PC-9 (cell line): ENCODE measurements at regions not wholly inside any gene's neighbourhood (a gene's known extent, or its start where the extent isn't known, plus 50 kb on each side); places are given as distances from the start of the nearest gene placed in this dataset.

ENCODE experiments used
- BruUV-seq: library from RNA; stranded (reverse); fragments of 400-500 nt; replicated peaks from 2 replicates; lab custom pipeline; 2021; lab: Mats Ljungman, UMichigan
- CTCF ChIA-PET: fragments of 300-600 bp; sonication (Branson Sonifier 250); formaldehyde crosslinking; loops from one replicate; lab custom pipeline; 2022; ENCODE audit warnings: antibody characterized with exemption; lab: Charles Lee
- POLR2A ChIA-PET: fragments of 300-600 bp; sonication (Branson Sonifier 250); formaldehyde crosslinking; loops from one replicate; lab custom pipeline; 2022; ENCODE audit warnings: antibody characterized with exemption; ENCODE audit not compliant: unreplicated experiment; lab: Charles Lee
- DNase-seq, 2 experiments: peaks; one replicate each; pipeline versions ENCODE4 v3.0.0 to v3.0.0-alpha.2; 2015 to 2022; ENCODE audit warnings: mixed read lengths in 1 of 2
- H2AFZ ChIP-seq: fragments of 200-600 bp; sonication (generic); 2 replicates; pipeline ENCODE4 v1.8.1; 2017; ENCODE audit warnings: antibody characterized with exemption
- H3F3A ChIP-seq: fragments of 200-600 bp; sonication (generic); 2 replicates; pipeline ENCODE4 v1.8.1; 2017; ENCODE audit warnings: antibody characterized with exemption, mild to moderate bottlenecking, low read depth; ENCODE audit not compliant: insufficient read depth
- H3K27ac ChIP-seq: fragments of 200-600 bp; sonication (generic); 2 replicates; pipeline ENCODE4 v1.6.1; 2016; ENCODE audit warnings: mixed run types
- H3K27me3 ChIP-seq: fragments of 200-600 bp; sonication (generic); 2 replicates; pipeline ENCODE4 v1.6.1; 2016; ENCODE audit warnings: low read depth, mixed run types; ENCODE audit not compliant: insufficient read depth
- H3K36me3 ChIP-seq: fragments of 200-600 bp; sonication (generic); 2 replicates; pipeline ENCODE4 v1.6.1; 2016; ENCODE audit warnings: low read depth, mixed run types
- H3K4me1 ChIP-seq: fragments of 200-600 bp; sonication (generic); replicated peaks from 2 replicates; pipeline ENCODE4 v1.6.1; 2016; ENCODE audit warnings: mixed run types; ENCODE audit not compliant: insufficient read depth
- H3K4me2 ChIP-seq: fragments of 200-600 bp; sonication (generic); 2 replicates; pipeline ENCODE4 v1.6.1; 2017; ENCODE audit warnings: mixed run types
- H3K4me3 ChIP-seq: fragments of 200-600 bp; sonication (generic); 2 replicates; pipeline ENCODE4 v1.6.1; 2016; ENCODE audit warnings: mixed run types
- H3K79me2 ChIP-seq: fragments of 200-600 bp; sonication (generic); 2 replicates; pipeline ENCODE4 v1.6.1; 2017; ENCODE audit warnings: low read depth, mixed run types
- H3K9me2 ChIP-seq: fragments of 200-600 bp; sonication (generic); 2 replicates; pipeline ENCODE4 v1.8.1; 2017; ENCODE audit warnings: mild to moderate bottlenecking; ENCODE audit not compliant: insufficient read depth
- H3K9me3 ChIP-seq: fragments of 200-600 bp; sonication (generic); 2 replicates; pipeline ENCODE4 v1.8.1; 2016; ENCODE audit warnings: low read depth; ENCODE audit not compliant: insufficient read depth
- H4K20me1 ChIP-seq: fragments of 200-600 bp; sonication (generic); 2 replicates; pipeline ENCODE4 v1.8.1; 2017; ENCODE audit not compliant: insufficient read depth
- EZH2 ChIP-seq: fragments of 200-600 bp; sonication (generic); IDR thresholded peaks from 2 replicates; pipeline ENCODE4 v1.8.0; 2017; ENCODE audit warnings: antibody characterized with exemption, low read depth
- intact Hi-C: fragments of 100-400 bp; cut with micrococcal nuclease; formaldehyde crosslinking; loops from one replicate; pipeline ENCODE4 v1.10.0; 2022; ENCODE audit not compliant: unreplicated experiment
- TF ChIP-seq, protein P1 (sequence below): fragments of 200-600 bp; sonication (generic); conservative IDR thresholded peaks from 2 replicates; pipeline ENCODE4 v1.6.1; 2017; ENCODE audit warnings: mixed run types, antibody characterized with exemption, mild to moderate bottlenecking, moderate library complexity

DNA sequence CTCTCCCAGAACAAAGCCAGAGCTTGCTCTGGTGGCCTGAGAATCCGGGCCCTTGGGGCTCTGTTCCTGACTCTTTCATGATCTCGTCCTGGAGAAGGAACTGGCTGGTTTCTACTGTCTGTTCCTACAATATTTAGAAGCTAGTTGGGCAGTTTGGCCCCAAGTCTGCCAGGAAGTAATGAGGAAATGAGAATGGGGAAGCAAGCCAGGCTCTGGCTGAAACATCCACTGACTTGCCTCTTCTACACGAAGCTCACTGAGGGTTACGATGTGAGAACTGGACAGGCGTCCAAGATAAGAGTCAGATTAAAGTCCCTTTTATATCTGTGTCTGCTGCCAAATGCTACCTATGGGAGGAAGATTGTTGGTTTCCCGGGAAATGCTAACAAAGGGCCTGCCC is 110.0 kb upstream of the KIRREL3 start:
- POLR2A ChIA-PET, result no interaction called here

DNA sequence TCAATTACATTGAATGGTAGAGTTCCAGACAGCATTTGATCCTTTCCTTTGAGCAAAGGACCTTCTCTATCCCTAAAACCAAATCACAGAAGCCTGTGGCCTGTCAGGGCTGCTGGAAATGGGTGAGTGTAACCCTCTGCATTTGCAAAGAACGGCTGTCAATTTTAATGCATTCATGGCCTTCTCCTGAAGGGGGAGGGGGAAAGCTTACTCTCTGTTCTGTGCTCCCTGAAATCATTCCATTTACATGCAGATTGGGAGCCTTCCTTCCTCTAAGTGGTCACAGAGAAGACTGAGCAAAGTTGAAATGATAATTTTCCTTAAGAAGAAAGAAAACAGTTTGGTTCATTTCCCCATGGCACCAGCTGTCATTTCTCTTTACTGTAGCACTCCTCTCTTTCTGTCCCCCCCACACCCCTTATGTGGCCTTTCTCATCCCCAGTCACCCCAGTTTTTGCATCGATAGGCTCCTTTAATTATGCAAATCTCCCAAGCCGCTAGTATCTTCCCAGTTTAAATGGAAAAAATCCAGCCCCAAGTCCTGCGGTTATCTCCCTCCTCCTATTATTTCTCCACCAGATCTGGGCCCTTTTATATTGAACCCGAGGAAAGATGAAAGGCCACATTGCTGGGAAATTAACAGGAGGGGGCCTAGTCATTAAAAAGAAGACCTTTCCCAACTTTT is 109.4 kb upstream of the KIRREL3 start:
- H3K79me2 ChIP-seq, result no peaks in the 10 kb centered on the region
- H3K4me1 ChIP-seq, result no peaks in the 10 kb centered on the region
- no peaks in the 10 kb centered on the region for H3K9me3 ChIP-seq
- DNase-seq, result no peak
- no peak overlapping the region for H3K27ac ChIP-seq
- no peaks in the 10 kb centered on the region for H3F3A ChIP-seq
- intact Hi-C loops, result no loop called here
- H3K4me3 ChIP-seq, result no peak overlapping the region
- no peak overlapping the region for H2AFZ ChIP-seq
- H3K9me2 ChIP-seq, result no peaks in the 10 kb centered on the region
- POLR2A ChIA-PET, result no interaction called here
- no peaks in the 10 kb centered on the region for H4K20me1 ChIP-seq
- CTCF ChIA-PET, result no interaction called here
- H3K27me3 ChIP-seq, result peaks cover 39% of the 10 kb centered on the region
- H3K4me2 ChIP-seq, result no peak overlapping the region
- no TSS peak for BruUV-seq
- no peak for TF ChIP-seq EZH2
- TF ChIP-seq, protein P1, sequence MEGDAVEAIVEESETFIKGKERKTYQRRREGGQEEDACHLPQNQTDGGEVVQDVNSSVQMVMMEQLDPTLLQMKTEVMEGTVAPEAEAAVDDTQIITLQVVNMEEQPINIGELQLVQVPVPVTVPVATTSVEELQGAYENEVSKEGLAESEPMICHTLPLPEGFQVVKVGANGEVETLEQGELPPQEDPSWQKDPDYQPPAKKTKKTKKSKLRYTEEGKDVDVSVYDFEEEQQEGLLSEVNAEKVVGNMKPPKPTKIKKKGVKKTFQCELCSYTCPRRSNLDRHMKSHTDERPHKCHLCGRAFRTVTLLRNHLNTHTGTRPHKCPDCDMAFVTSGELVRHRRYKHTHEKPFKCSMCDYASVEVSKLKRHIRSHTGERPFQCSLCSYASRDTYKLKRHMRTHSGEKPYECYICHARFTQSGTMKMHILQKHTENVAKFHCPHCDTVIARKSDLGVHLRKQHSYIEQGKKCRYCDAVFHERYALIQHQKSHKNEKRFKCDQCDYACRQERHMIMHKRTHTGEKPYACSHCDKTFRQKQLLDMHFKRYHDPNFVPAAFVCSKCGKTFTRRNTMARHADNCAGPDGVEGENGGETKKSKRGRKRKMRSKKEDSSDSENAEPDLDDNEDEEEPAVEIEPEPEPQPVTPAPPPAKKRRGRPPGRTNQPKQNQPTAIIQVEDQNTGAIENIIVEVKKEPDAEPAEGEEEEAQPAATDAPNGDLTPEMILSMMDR, result no peak
- no peaks in the 10 kb centered on the region for H3K36me3 ChIP-seq

More for the DNA sequence above, 110.0 kb upstream of the KIRREL3 start:
- H3K4me1 ChIP-seq, result no peaks in the 10 kb centered on the region
- peaks cover 43% of the 10 kb centered on the region for H3K27me3 ChIP-seq
- no peaks in the 10 kb centered on the region for H3K9me3 ChIP-seq
- no peak overlapping the region for H3K27ac ChIP-seq
- intact Hi-C loops, result no loop called here
- no peak for DNase-seq
- no peak for TF ChIP-seq EZH2
- TF ChIP-seq, protein P1, result no peak
- no peaks in the 10 kb centered on the region for H3K36me3 ChIP-seq
- H3K4me3 ChIP-seq, result no peak overlapping the region
- H4K20me1 ChIP-seq, result no peaks in the 10 kb centered on the region
- no peaks in the 10 kb centered on the region for H3K9me2 ChIP-seq
- CTCF ChIA-PET, result no interaction called here
- H3F3A ChIP-seq, result no peaks in the 10 kb centered on the region
- no peak overlapping the region for H3K4me2 ChIP-seq
- no peaks in the 10 kb centered on the region for H3K79me2 ChIP-seq
- no TSS peak for BruUV-seq
- H2AFZ ChIP-seq, result no peak overlapping the region

DNA sequence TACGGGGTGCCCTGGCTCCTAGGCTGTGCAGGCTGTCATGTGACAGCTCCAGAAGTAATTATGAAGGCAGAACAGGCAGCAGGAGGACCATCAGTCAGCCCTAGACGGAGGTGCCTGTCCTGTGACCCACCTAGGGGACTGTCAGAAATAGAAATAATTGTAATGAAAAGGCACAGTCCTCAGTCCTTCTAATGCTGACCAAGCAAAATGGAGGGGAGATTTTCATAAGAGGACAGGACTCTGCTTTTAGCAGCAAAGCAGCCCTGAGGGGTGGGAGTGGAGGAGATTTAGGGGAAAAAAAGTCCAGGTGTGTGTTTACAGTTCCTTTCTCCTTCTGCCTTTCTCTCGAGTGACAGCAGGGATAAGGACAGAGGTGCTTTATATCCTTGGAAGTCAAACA is 108.3 kb upstream of the KIRREL3 start:
- no peaks in the 10 kb centered on the region for H3K36me3 ChIP-seq
- peaks cover 34% of the 10 kb centered on the region for H3K27me3 ChIP-seq
- no peaks in the 10 kb centered on the region for H4K20me1 ChIP-seq
- H3K79me2 ChIP-seq, result no peaks in the 10 kb centered on the region
- no peak for TF ChIP-seq EZH2
- TF ChIP-seq, protein P1, result no peak
- no peak for DNase-seq
- no peaks in the 10 kb centered on the region for H3K4me1 ChIP-seq
- H3K9me3 ChIP-seq, result no peaks in the 10 kb centered on the region
- no peaks in the 10 kb centered on the region for H3F3A ChIP-seq
- no peak overlapping the region for H2AFZ ChIP-seq
- intact Hi-C loops, result no loop called here
- H3K9me2 ChIP-seq, result no peaks in the 10 kb centered on the region
- H3K4me2 ChIP-seq, result no peak overlapping the region
- ChIA-PET CTCF (no interaction called here), POLR2A (no interaction called here)
- H3K4me3 ChIP-seq, result no peak overlapping the region
- BruUV-seq, result no TSS peak
- H3K27ac ChIP-seq, result no peak overlapping the region
